ENCODE measurements at regions not wholly inside any gene's neighbourhood (a gene's known extent, or its start where the extent isn't known, plus 50 kb on each side); places are given as distances from the start of the nearest gene placed in this dataset.

DNA sequence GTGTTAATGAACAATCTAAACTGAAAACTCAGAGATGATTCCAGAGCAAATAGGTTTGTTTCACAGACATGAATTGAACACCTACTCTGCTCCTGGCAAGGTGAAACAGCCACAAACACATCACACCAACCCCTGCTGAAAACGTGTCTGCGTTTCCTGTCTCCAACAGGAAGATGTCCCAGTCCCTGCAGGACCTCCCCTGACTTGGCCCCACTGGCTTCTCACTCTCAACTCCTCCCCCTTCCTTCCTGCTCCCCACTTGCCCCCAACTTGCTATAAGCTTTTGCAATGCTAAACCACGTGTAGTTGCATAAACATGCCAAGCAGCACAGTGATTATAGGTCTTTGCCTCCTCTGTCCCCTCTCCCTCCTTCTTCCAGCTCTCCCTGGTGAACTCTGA, 567.6 kb downstream of the BCL11B start:
- no peak for DNase-seq

DNA sequence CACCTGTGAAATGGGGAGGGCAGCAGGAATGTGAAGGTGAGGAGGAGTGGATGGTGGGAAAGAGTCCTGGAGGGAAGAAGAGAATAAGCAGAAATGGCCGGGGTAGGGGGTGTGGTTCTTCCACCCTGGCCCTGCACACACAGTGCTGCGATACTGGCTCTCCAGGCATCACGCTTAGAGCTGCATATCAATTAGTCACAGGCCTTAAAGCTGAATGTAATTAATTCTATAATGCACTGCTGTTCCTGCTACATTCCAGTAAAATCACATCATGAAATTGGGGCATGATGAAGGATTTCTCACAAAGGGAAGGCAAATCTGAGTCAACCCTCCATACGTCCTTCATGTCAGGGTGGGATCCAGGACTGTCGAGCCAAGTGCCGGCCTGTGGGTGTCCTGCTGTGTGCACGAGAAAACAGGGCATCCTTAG, 566.1 kb downstream of the BCL11B start:
- DNase-seq, result no peak

DNA sequence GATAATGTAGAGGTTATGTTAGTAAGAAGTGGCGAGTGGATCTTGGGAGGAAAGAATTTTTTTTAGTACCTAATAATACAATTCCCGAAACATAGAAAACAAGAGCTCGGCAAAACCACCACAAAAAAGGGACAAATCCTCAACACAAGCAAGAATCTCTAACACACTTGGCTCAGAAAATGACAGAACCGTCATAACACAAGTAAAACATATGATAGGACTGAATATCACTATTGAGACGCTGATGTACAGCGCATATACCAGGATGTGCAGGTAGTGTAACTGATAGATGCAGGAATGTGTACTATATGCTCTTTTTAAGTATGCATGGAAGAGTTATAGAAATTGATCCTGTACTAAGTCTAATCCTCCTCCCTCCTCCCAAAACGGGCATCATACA, 564.5 kb downstream of the BCL11B start:
- DNase-seq, result no peak

DNA sequence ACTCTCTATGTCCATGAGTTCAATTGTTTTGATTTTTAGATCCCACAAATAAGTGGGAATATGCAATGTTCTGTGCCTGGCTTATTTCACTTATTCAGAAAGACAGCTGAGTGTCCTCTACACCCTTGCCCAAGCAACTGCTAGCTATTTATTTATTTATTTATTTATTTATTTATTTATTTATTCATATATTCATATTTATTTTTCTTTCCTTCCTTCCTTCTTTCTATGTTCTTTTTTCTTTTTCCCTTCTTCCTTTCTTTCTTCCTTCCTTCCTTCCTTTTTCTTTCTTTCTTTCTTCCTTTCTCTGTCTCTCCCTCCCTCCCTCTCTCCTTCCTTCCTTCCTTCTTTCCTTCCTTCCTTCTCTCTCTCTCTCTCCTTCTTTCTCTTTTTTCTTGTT, 563.4 kb downstream of the BCL11B start:
- no peak for DNase-seq

DNA sequence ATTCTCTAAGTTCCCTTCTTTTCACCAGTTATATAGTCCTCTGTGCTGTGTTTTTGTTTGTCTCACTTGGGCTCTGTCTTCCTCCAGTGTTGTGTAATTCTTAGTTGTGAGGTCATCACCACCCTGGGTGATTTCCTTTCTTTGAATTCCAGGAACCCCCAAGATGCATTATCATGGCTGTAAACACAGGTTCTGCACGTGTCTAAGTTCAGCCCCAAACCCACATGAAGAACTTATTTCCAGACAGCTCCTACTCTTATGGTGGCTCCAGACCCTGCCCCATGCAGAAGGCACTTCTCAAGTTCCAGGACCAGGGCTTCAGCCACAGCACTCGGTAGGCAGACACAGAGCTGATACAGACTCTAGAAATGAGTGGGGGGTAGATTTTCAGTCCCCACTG, 560.5 kb downstream of the BCL11B start:
- no peak for DNase-seq

DNA sequence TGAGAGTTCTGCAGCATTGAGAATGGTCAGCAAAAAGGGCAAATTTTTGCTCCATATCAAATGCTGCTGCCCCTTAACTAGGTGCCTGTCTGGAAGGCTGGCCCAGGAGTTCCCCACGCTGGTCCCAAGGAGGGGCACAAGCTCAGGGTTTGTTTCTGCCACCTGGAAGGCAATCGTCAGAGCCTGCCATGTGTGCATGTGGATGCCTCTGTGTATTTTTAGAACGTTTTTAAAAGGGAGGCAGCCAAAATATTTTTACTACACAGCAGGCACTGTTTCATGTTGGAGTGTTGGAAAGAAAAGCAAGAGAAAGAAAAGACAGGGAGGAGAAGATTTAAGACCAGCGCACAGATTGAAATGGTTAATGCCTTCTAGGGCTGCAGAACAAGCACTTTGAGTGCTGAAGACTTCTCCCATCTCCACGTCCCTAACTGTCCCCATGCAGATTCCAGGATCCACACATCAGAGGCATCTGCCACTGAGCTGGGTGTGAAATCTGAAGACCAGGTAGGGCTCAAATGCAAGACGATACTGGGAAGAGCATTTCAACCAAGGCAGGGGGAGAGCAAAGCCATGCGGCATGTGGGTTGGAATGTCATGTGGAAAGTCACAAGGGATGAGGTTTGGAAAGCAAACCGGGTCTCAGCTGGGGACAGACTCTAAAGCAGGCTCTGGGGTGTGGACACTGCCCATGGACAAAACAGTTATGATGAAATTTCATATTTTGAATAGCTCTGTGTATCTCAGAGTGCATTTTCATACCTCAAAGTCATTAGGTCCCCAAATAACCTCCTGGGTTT, 557.2 kb downstream of the BCL11B start:
- no peak for DNase-seq

DNA sequence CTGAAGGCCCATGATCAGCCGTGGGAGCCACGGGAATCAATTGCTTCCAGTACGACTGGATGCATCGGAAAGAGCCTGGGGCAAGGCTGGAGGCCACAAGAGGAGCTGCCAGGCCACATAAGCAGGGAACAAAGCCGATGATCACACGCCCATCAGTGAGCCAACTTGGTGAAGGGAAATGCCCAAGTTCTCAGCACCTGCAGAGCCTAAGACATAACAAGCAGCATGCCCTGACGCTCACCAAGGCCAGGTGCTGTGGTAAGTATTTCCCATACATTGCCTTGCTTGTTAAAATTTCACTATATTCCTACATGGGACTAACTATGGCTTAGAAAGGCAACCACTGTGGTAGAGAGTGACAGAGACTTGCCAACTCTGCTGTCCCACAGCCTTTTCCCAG, 555.9 kb downstream of the BCL11B start:
- no peak for DNase-seq

DNA sequence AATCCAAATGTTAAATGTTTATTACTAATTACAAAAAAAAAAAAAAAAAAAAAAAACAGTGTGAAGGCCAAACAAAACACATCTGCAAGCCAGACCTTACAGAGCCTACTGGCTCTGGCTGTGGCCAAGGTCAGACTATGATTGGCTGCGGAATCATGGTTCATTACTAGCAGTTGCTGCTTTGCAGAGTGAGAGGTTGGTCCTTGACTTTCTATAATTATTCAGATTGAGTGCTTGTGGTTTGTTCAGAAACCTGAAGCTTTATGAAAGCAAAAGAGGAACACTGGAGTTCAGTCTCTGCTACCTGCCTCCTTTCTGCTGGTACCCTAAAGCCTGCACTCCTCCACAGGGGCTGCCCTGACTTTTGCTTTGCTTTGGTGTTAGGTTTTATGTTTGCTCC, 550.9 kb downstream of the BCL11B start:
- no peak for DNase-seq

DNA sequence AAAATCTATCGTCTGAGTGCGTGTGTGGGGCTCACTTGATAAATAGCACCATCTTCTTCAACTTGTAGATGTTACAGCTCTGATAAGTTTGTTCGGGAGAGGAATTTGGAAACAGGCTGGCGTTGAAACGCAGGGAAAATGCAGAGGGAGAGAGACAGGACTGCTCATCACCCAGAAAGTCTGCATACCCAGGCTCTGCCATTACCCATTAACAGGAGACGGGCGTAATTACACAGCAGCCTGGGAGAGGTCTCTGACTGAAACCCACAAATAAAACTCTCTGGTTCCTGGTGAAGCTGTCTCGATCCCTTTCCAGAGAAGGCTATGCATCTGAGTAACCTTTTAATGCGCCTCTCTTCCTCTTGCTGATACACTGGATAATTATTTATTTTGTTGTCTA, 547.3 kb downstream of the BCL11B start:
- DNase-seq, result no peak

DNA sequence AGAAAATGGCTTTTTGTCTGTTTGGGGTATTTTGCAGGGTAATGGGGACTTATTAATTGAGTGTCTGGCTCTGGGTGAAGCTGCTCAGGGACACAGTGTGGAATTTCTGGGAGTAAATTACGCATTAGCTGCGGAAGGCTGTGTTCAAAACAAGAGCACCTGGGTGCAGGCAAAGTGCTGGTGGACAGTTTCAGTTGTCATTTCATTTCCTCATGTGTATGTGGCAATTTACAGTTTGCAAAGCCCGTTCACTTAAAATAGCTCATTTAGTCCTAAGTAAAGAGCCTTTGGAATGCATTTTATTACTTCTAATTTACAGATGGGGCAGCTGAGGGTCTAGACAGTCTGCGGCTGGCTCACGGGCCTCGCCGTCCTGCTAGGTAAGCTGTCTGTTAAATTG, 546.8 kb downstream of the BCL11B start:
- DNase-seq, result no peak

DNA sequence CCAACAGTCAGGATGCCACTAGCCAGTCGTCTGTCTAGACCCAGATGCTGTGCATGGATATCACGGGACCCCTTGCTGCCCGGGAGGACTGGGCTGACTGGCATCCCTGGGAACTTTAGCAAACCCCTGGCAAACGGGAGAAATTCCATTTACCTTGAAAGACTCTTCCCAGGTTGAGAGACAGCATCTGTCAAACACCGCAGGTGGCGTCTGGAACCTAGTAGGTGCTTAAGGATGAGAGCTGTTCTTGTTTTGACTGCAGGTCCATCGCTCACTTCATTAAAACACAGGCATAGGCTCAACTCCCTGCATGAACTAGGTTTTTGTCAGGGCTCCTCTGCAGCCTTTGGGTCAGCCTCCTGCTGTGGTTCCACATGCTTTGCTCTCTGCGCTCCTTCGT, 546.3 kb downstream of the BCL11B start:
- DNase-seq, result no peak

DNA sequence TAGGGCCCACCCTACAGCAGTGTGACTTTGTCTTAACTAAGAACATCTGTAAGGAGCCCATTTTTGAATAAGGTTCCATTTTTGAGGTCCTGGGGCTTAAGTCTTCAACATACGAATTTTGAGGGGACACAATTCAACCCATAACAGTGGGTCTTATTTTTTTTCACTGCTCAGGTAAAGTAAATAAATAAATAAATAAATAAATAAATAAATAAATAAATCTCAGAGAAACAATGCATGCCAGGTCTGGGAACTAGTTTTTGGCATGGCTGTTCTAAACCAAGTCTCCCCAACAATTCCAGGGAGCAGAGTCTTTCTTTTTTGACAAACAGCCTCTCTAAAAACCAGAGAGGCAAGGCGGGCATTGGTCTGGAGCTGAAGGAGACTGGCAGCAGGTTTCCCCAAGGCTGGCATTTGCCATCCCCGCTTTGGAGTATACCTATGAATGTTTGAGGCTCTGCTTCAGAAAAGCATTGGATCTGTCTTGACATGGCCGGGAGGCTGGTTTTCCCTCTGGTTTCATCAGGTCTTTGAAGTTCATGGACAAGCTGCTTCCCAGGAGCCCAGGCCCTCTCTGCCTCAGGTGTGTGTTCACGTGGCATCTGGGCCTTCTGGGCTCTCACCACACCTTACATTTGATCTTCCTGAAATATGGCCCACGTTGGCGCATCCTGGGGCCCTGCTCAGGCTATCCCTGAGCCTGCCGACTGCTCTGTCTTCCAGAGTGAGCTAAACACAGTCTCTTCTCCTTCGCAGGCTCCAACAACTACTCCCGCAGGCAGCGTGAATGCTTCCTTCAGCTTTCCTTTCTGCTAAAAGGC, 545.2 kb downstream of the BCL11B start:
- no peak for DNase-seq

DNA sequence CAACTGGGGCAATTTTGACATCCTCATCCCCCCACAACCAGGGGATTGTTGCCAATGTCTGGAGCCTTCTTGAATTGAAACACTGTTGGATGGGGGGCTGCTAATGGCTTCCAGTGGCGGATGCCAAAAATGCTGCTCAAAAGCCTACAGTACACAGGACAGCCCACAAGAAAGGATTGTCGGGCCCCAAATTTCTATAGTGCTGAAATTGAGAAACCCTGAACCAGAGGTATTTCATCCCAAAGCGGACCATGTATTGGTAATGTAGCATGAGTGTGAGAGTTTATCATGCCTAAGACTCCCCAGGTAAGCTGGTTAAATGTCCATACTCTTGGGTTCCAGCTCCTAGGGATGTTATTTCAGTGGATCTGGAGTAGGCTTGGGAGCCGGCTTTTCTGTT, 544.0 kb downstream of the BCL11B start:
- DNase-seq, result no peak

DNA sequence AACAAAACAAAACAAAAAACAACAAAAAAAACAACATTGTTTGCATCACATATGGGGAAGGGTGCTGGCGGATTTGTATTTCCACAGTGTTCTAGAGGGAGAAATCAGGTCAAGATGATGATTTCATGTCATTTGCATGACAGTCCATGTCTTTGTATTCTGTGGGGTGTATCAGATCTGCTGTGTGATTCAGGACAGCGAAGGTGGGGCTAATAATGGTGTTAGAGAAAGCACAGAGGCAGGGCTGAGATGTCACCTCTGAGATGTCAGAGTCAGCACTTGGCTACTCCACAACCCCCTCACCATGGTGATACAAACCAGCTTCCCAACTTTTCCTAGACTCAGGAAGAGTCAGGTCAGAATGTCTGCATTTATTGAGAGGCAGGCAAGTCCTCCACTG, 543.2 kb downstream of the BCL11B start:
- DNase-seq, result no peak

DNA sequence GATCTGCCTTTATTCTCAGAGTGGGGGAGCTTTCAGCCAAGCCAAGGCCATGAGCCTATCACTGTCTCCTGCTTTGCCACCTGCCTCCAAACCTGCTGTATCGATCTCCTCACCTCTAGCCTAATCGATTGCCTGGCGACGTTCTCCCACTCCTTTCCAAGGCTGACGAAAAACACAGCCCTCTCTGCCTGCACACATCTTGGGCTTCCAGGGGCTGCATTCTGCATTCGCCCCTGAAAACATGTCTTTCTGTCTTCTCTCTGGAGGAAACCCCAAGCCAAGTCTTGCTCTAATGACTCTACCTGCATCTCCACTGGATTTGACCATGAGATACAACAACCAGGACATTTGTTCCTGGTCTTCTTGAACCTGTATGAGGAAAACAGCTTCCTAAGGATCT, 540.7 kb downstream of the BCL11B start:
- DNase-seq, result no peak

DNA sequence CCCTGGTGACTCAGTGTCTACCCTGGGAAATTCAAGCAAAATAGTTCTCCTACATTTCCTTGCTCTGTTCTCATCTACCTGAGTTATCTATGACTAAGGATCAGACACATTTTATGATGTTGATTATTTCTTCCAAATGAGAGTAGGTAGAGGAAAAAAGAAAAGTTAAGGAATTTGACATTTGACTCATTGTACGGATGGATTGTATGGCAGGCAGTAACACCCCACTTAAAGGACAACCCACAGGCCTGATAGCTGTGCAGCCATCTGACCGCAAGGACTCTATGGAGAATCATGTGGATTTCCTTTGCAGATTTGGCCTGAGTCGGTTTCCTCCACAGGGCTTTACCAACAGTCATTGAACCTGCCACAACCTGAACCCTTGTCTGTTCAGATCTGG, 540.3 kb downstream of the BCL11B start:
- DNase-seq, result no peak

DNA sequence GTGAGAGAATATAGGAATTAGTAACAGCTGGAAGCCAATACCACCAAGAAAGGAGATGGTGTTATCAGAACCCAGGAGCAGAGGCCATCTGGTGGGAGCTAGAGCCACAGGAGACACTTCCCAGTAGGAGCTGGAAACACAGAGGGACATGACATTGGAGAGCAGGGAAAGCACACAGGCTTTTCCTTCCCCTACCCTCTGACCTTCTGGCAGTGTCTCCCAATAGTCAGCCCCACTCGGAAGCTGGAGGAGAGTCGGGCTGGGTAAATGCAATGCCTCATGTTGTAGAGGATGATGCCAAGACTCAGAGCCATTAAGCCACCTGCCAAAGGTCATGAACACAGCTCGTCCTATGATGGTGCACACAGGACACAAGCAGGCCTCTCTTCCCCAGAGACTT, 538.5 kb downstream of the BCL11B start:
- DNase-seq, result no peak

DNA sequence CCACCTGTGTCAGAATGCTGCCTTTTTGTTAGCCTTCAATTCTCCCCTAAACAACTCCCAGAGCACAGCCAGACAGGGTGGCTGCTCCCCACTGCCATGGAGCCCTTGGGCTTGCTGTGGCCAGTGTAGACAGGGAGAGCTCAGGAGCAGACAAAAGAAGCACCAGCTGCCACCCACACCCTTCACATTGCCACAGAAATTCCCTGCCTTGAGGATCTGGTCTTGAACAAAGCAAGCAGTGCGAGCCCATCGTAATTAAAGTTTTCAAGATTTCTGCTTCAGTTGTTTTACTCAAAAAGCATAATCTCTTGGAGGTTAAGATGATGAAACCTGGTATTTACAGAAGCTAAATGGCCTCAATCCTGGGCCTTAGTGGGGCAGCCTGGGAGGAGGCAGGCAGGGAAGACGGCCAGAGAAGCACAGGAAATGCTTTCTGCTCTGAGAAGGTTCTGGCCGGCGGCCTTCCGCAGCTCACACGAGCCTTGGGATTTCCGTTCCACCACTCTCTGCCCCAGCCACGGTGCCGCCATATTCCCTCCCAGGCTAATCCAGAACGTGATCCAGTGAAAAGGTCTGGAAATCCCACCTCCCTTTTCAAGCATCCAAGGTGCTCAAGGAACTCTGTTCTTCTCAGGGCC, 535.2 kb downstream of the BCL11B start:
- no peak for DNase-seq

DNA sequence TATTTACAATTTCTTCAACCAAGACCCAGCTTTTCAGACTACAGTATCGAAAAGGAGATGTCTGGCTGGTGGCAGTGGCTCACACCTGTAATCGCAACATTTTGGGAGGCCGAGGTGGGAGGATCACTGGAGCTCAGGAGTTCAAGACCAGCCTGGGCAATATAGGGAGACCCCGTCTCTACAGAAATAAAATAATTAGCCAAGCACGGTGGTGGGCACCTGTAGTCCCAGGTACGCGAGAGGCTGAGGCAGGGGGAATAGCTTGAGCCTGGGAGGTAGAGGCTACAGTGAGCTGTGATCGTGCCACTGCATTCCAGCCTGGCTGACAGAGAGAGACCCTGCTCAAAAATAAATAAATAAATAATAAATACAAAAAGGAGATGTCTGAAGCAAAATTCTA, 530.5 kb downstream of the BCL11B start:
- no peak for DNase-seq

DNA sequence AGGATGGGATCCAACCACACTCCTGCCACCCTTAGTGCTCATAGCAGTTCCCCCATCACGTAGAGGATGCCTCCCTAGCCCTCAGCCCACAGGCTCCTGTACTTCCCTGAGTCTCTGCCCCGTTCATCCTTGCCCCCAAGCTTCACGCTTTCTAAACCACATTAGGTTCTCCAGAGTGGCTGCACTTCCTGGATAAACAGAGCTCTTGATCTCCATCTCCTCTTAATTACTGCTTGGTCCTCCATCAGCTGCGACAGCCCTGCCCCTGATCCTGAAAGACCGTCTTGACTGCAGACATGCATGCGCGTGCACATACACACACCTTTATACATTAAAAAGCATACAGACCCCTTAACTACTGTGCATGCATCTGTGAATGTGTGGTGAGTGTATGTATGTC, 530.0 kb downstream of the BCL11B start:
- no peak for DNase-seq

DNA sequence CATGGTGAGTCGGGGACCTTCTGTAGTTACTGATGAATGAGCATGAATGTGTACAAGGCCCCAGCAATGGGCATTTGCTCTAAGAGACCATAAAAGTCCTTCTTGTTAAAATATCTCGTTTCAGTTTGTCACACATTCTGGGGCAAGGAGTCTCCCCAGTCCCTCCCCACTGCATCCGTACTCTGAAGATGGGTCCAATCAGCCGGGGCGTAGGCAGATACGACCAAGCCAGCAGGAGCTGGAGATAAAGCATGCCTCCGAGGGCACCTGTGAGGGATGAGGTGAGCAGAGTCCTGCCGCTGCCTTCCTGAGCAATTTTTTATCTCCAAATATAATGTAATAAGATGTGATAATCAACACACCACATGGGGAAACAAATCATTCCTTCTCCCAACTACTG, 528.5 kb downstream of the BCL11B start:
- no peak for DNase-seq

DNA sequence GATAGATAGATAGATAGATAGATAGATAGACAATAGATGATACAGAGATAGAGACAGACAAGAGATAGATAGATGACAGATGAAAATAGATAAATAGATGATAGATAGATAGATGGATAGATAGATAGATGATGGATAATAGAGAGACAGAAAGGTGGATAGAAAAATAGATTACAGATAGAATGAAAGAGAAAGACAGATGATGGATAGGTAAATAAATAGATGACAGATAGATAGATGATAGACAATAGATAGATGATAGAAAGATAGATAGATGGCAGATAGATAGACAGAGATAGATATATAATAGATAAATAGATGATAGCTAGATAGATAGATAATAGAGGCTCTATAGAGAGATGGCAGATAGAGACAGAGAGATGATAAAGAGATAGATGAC, 523.0 kb downstream of the BCL11B start:
- no peak for DNase-seq

DNA sequence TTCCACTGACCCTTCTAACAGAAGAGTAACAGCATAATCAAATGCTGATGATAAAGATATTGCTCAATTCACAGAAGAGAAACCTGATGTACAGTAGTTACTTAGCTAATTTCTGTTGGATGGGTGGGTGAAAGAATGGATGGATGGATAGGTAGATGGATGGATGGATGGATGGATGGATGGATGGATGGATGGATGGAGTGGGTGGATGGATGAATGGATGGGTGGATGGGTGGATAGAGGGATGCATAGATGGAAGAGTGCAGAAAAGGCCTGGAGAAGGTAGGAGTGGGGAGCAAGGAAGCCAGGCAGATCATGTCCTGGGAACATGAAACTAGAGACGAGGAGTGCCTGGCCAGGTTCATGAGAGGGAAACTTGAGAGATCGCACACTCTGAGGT, 520.9 kb downstream of the BCL11B start:
- DNase-seq, result no peak

DNA sequence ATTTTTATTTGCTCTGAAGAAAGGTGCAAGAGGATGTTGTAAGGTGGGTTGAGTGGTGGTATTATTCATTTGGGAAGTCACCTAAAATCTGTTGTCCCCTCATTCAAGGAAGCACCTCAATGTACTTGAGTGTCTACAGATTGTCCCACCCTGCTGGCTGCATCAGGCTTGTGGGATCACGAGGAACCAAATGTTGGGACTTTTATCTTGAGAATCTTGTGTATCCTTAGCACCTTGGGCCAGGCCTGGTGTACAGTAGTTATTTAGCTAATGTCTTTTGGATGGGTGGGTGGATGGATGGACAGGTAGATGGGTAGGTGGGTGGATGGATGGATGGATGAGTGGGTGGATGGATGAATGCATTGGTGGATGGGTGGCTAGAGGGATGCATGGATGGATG, 519.3 kb downstream of the BCL11B start:
- DNase-seq, result no peak

All from NCI-H2227 treated with DMSO at 0.1 percent for 48 hours (cell line).